PC-3 (cell line): ENCODE measurements at regions not wholly inside any gene's neighbourhood (a gene's known extent, or its start where the extent isn't known, plus 50 kb on each side); places are given as distances from the start of the nearest gene placed in this dataset.

Experiments
- CTCF ChIP-seq: fragments of 300-600 bp; sonication (generic); conservative IDR thresholded peaks from 2 replicates; pipeline ENCODE4 v1.5.1; 2017; ENCODE audit warnings: antibody characterized with exemption, low read depth, mild to moderate bottlenecking, low read length
- EZH2 ChIP-seq: fragments of 300-600 bp; sonication (generic); IDR thresholded peaks from one replicate; pipeline ENCODE4 v1.6.1; 2017; ENCODE audit warnings: antibody characterized with exemption, mild to moderate bottlenecking, low read length; ENCODE audit not compliant: unreplicated experiment
- EZH2phosphoT487 ChIP-seq: fragments of 300-600 bp; sonication (generic); IDR thresholded peaks from 2 replicates; pipeline ENCODE4 v1.6.1; 2018; ENCODE audit warnings: mild to moderate bottlenecking, antibody characterized with exemption, low read length, borderline replicate concordance

GRCh38 chr6:139853302-139853992 lies 479.0 kb upstream of the CITED2 start:
- TF ChIP-seq CTCF (no peak), EZH2 (no peak), EZH2phosphoT487 (no peak)
